Suprapubic skin (tissue), 4 donors: ENCODE measurements at regions not wholly inside any gene's neighbourhood (a gene's known extent, or its start where the extent isn't known, plus 50 kb on each side); places are given as distances from the start of the nearest gene placed in this dataset.

Source experiments
- DNase-seq, 2 donors: peaks; one replicate each; pipeline ENCODE4 v3.0.0-alpha.2; 2019; ENCODE audit warnings: low spot score in 2 of 2
- H3K27ac ChIP-seq: fragments of 200-600 bp; sonication (generic); one replicate; pipeline ENCODE4 v1.5.1; 2019
- H3K27me3 ChIP-seq: fragments of 200-600 bp; sonication (generic); one replicate; pipeline ENCODE4 v1.5.1; 2019
- H3K36me3 ChIP-seq: fragments of 200-600 bp; sonication (generic); one replicate; pipeline ENCODE4 v1.5.1; 2019
- H3K4me1 ChIP-seq: fragments of 200-600 bp; sonication (generic); one replicate; pipeline ENCODE4 v1.5.1; 2019
- H3K4me3 ChIP-seq: fragments of 200-600 bp; sonication (generic); one replicate; pipeline ENCODE4 v1.5.1; 2019; ENCODE audit warnings: mild to moderate bottlenecking
- H3K9me3 ChIP-seq: fragments of 200-600 bp; sonication (generic); one replicate; pipeline ENCODE4 v1.5.1; 2019
- CTCF ChIP-seq, 2 donors: fragments of 200-600 bp in 1 of 2; fragments of 450-650 bp in 1 of 2; sonication (generic) in 1 of 2; IDR thresholded peaks; one replicate each; pipeline ENCODE4 v1.5.1; 2016 to 2019; ENCODE audit warnings: antibody characterized with exemption in 2 of 2, mild to moderate bottlenecking in 1 of 2, moderate library complexity in 1 of 2
- EP300 ChIP-seq: sonication (generic); formaldehyde crosslinking; IDR thresholded peaks from one replicate; pipeline ENCODE4 v1.6.1; 2017; ENCODE audit warnings: antibody characterized with exemption
- POLR2A ChIP-seq, 2 donors: fragments of 450-650 bp; IDR thresholded peaks; one replicate each; pipeline ENCODE4 v1.6.1; 2017; ENCODE audit warnings: antibody characterized with exemption in 2 of 2, mild to moderate bottlenecking in 2 of 2, moderate library complexity in 2 of 2
- POLR2AphosphoS5 ChIP-seq, 3 donors: sonication (generic); formaldehyde crosslinking; IDR thresholded peaks; one replicate each; pipeline ENCODE4 v1.6.1; 2017; ENCODE audit warnings: antibody characterized with exemption in 3 of 3
- WGBS: methylation state at CpG from one replicate; pipeline ENCODE4 v1.1.5; 2018; 5-methylcytosine and 5-hydroxymethylcytosine counted together

GRCh38 chr5:4255441-4255840 lies 659.8 kb downstream of the IRX1 start:
- no peak overlapping the region for H3K27ac ChIP-seq
- DNase-seq, result no peak
- WGBS, result 91% methylated on average over 4 of the region's 4 CpGs
- H3K4me3 ChIP-seq, result no peak overlapping the region
- TF ChIP-seq EP300 (no peak), CTCF (IDR thresholded peaks at IDR 0.05) (no peak), POLR2AphosphoS5 (IDR thresholded peaks at IDR 0.05) (no peak), POLR2A (IDR thresholded peaks at IDR 0.05) (no peak)
- no peaks in the 10 kb centered on the region for H3K27me3 ChIP-seq
- H3K4me1 ChIP-seq, result no peaks in the 10 kb centered on the region
- no peaks in the 10 kb centered on the region for H3K9me3 ChIP-seq
- H3K36me3 ChIP-seq, result no peaks in the 10 kb centered on the region

- TF ChIP-seq CTCF (IDR thresholded peaks at IDR 0.05), result no peak
- no peak for TF ChIP-seq POLR2A (IDR thresholded peaks at IDR 0.05)
- no peak for TF ChIP-seq POLR2AphosphoS5 (IDR thresholded peaks at IDR 0.05)
- TF ChIP-seq EP300, result no peak
- no peak overlapping the region for H3K27ac ChIP-seq
- no peaks in the 10 kb centered on the region for H3K27me3 ChIP-seq
- H3K4me3 ChIP-seq, result no peak overlapping the region
- no peaks in the 10 kb centered on the region for H3K4me1 ChIP-seq
- no peaks in the 10 kb centered on the region for H3K9me3 ChIP-seq
- no peak for DNase-seq
- H3K36me3 ChIP-seq, result no peaks in the 10 kb centered on the region
- 29% methylated on average over 4 of the region's 4 CpGs for WGBS
Observed at GRCh38 chr5:4258170-4258569, 662.5 kb downstream of the IRX1 start.

GRCh38 chr5:4271193-4271592 lies 675.6 kb downstream of the IRX1 start:
- H3K27me3 ChIP-seq, result no peaks in the 10 kb centered on the region
- no peak for DNase-seq
- 86% methylated on average over 2 of the region's 2 CpGs for WGBS

DNA sequence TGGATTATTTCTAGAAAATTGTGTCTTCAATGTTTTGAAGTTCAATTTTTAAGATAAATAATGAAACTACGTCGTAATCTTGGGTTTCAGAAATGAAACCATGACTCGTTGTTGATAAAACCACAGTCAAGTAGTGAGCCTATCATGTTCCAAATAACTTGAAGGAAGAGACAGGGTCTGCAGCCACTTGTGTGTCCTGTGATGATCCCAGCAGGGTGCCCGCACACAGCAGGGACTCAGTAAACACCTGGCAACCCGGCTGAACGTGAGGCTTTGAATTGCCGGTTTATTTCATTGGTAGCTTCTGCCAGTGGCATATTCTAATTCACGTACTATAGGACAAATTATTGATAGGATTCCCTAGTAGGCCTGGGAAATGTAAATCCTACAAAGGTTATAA lies 679.6 kb downstream of the IRX1 start:
- no peak for DNase-seq
- H3K4me3 ChIP-seq, result no peak overlapping the region
- no peaks in the 10 kb centered on the region for H3K36me3 ChIP-seq
- no peaks in the 10 kb centered on the region for H3K27me3 ChIP-seq
- no peak overlapping the region for H3K27ac ChIP-seq
- 72% methylated on average over 8 of the region's 8 CpGs for WGBS
- TF ChIP-seq POLR2A (IDR thresholded peaks at IDR 0.05) (no peak), CTCF (IDR thresholded peaks at IDR 0.05) (no peak), POLR2AphosphoS5 (IDR thresholded peaks at IDR 0.05) (no peak), EP300 (no peak)
- H3K4me1 ChIP-seq, result no peaks in the 10 kb centered on the region
- H3K9me3 ChIP-seq, result peaks cover 9% of the 10 kb centered on the region

More at GRCh38 chr5:4271193-4271592, 675.6 kb downstream of the IRX1 start:
- TF ChIP-seq POLR2A (IDR thresholded peaks at IDR 0.05) (no peak), EP300 (no peak), CTCF (IDR thresholded peaks at IDR 0.05) (no peak), POLR2AphosphoS5 (IDR thresholded peaks at IDR 0.05) (no peak)
- Histone ChIP-seq H3K9me3 (peaks cover 10% of the 10 kb centered on the region), H3K4me3 (no peak overlapping the region), H3K27ac (no peak overlapping the region), H3K36me3 (no peaks in the 10 kb centered on the region), H3K4me1 (no peaks in the 10 kb centered on the region)

DNA sequence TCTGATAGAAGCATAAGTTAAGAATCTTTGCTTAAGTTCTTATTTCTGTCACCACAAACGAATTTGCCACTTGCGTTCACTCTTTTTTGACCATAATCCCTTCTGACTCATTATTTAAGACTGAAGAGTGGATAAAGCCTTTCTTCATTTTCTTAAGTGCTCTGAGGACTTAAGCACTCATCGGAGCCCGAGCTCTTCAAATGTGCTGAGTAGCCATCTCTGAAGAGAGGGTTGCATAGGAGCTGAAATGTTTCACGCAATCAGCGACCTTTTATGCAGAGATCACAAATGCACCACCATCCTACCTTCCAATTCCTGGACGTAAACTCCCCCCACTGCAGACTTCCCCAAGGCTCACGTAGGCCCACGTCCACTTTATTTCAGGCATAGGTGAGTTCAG lies 699.2 kb downstream of the IRX1 start:
- no peaks in the 10 kb centered on the region for H3K9me3 ChIP-seq
- H3K36me3 ChIP-seq, result no peaks in the 10 kb centered on the region
- H3K4me3 ChIP-seq, result no peak overlapping the region
- no peak for DNase-seq
- H3K4me1 ChIP-seq, result no peaks in the 10 kb centered on the region
- TF ChIP-seq CTCF (IDR thresholded peaks at IDR 0.05), result no peak
- TF ChIP-seq POLR2AphosphoS5 (IDR thresholded peaks at IDR 0.05), result no peak
- no peak for TF ChIP-seq EP300
- no peak for TF ChIP-seq POLR2A (IDR thresholded peaks at IDR 0.05)
- H3K27ac ChIP-seq, result no peak overlapping the region
- 90% methylated on average over 9 of the region's 9 CpGs for WGBS
- no peaks in the 10 kb centered on the region for H3K27me3 ChIP-seq
